ENCODE measurements at regions not wholly inside any gene's neighbourhood (a gene's known extent, or its start where the extent isn't known, plus 50 kb on each side); places are given as distances from the start of the nearest gene placed in this dataset.

DNA sequence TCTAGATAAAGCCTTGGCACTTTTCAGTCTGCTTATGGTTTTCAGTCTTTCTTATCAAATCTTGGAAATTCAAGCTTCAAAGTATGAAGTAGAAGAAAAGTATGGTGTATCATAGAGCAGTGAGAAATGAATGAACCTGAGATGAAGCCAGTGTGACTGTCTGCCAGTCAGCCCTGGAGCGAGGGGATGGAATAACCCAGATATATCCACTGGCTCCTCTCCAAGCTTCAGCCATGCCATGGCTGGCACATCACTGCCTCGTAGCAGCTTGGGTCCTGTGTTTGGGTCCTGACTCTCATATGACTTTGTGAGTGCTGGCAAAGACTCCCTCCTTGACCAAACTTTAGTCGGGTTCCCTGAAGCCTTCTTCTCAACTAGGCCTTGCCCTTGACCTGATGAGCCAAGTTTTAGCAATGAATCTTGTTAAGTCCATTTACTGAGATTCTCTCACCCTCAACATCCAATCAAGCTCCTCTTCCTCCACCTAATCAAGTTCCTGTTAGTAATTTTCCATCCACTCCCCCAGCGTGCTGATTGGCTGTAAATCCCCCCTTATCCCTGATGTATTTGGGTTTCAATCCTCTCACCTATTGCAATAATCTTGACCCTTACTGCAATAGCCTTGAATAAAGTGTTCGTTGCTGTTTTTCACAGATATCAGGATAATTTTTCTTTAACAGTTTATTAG is 62.5 kb upstream of the PRDX6 start:
- no peak overlapping the region for H3K4me3 ChIP-seq (ENCODE audit: low read depth, low read length)
- TF ChIP-seq, protein P1, sequence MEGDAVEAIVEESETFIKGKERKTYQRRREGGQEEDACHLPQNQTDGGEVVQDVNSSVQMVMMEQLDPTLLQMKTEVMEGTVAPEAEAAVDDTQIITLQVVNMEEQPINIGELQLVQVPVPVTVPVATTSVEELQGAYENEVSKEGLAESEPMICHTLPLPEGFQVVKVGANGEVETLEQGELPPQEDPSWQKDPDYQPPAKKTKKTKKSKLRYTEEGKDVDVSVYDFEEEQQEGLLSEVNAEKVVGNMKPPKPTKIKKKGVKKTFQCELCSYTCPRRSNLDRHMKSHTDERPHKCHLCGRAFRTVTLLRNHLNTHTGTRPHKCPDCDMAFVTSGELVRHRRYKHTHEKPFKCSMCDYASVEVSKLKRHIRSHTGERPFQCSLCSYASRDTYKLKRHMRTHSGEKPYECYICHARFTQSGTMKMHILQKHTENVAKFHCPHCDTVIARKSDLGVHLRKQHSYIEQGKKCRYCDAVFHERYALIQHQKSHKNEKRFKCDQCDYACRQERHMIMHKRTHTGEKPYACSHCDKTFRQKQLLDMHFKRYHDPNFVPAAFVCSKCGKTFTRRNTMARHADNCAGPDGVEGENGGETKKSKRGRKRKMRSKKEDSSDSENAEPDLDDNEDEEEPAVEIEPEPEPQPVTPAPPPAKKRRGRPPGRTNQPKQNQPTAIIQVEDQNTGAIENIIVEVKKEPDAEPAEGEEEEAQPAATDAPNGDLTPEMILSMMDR (conservative IDR thresholded peaks at IDR 0.05; ENCODE audit: low read depth, low read length), result no peak
- no peak for DNase-seq (ENCODE audit: low read depth)

DNA sequence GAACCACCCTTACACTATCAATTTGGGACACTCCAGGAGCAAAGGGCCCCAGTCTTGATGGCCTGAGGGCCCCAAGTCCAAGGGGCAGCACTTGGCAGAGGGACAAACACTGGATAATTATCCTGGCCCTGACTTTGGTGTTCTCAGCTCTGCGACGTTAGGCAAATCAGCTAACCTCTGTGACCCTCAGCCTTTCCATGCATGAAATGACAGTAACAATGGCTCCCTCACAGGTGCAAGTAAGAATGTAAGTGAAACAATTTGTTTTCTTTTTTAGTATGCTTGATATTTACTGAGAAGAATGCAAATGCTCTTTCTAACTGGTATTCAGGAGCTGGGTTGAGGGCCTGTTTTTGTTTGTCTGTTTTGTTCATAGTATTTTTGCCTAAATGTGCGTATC is 61.6 kb upstream of the PRDX6 start:
- DNase-seq (ENCODE audit: low read depth), result no peak
- no peak overlapping the region for H3K4me3 ChIP-seq (ENCODE audit: low read depth, low read length)
- TF ChIP-seq, protein P1 (conservative IDR thresholded peaks at IDR 0.05; ENCODE audit: low read depth, low read length), result no peak

DNA sequence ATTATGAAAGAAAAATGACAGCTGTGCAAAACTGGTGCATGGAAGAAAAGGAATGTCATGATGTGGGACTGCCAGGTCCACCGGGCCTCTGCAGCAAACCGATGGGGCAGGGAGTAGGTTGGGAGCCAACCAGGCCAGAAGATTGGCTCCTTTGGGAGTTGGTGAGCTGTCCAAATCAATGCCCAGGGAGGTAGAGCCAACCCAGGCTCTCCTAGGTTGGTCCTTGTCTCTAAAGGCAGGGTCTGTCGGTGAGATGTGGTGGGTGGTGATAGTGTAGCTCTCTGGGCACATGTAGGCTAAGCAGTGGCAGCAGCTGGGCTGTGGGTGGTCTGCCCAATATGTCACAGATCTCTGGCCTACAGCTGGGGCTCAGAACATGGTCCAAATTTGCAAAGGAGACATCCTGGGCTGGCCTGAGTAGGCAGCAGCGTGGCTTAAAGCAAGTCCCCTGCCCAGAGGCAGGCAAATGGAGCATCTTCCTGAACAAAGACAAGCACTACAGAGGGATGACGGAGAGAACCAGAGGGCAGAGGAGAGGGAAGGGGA is 61.2 kb upstream of the PRDX6 start:
- TF ChIP-seq, protein P1 (conservative IDR thresholded peaks at IDR 0.05; ENCODE audit: low read depth, low read length), result no peak
- no peak for DNase-seq (ENCODE audit: low read depth)
- no peak overlapping the region for H3K4me3 ChIP-seq (ENCODE audit: low read depth, low read length)

DNA sequence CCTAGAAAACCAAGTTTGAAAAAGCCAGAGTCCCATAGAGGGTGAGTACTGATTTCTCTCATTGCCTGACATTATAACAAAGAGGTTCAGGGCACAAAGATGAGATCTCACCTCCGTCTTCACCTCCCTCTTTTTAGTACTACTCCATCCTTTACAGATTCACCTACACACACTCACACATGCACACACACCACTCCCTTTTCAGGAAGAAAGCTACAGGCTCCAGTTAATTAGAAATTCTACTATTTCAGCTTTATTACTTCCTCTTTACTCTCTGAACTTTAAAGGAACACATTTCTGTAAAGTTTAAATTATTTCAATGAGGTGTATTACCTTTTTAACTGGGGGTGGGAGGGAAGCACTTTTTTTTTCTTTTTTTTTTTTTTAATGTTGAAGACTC is 59.6 kb upstream of the PRDX6 start:
- TF ChIP-seq, protein P1 (conservative IDR thresholded peaks at IDR 0.05; ENCODE audit: low read depth, low read length), result no peak
- H3K4me3 ChIP-seq (ENCODE audit: low read depth, low read length), result no peak overlapping the region
- DNase-seq (ENCODE audit: low read depth), result no peak

DNA sequence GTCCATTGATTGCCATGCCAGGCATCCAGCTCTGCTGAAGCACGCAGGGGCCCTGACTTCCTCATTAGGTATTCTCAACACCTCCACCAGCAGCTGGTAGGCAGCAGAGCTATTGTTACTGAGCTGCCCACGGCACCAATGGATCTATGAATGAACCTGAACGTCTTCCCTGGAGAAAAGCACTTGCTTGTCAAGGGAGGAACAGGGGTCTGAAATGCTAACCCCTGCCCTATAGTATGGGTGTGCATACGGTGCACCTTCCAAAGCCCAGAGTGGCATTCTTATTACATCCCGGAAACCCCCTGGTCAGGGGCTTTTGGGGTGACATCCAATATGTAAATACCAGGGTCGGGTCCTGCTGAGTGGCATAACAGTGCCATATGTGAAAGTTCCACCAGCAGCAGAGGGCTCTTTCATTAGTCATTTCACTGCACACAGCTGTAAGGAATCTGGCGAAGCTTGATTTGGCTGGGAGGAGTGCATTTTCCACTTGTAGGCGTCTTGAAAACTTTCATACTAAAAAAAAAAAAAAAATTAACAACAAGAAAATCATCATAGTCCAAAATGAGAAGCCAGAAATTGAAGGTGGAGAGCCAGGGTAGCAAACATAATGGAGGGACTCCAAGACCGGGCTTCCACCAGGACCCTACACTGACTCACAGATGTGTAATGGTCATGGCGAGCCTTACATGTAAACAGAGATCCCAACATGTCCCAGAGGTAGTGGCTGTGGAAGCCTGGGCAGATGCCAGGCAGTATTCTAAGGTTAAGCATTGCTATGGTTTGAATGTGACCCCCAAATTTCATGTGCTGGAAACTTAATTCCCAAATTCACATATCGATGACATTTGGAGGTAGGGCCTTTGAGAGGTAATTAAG is 58.8 kb upstream of the PRDX6 start:
- TF ChIP-seq, protein P1 (conservative IDR thresholded peaks at IDR 0.05; ENCODE audit: low read depth, low read length), result no peak
- DNase-seq (ENCODE audit: low read depth), result peak; percentile 35
- H3K4me3 ChIP-seq (ENCODE audit: low read depth, low read length), result no peak overlapping the region

DNA sequence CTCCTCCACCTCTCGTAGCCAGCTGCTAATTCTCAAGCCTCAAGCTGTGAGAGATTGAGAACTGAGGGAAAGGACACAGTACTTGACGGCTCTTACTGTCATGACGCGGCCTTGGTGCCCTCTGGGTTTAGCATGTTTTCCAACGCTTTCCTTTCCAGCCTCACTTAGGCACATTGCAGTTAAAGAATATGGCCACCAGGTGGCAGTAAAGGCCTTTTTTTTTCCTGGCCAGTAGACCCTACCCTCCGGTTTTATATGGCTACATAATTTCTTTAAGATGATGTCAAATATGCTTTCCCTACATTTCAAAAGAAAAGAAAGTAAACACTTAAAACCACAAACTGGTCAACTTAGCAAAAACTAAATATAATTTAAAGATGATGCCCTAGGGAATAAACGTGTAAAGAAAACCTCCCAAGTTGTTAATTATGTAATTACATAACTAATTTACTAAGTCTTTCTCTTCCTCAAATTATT is 56.8 kb upstream of the PRDX6 start:
- H3K4me3 ChIP-seq (ENCODE audit: low read depth, low read length), result peak overlapping the region; percentile 25
- DNase-seq (ENCODE audit: low read depth), result peak; percentile 90
- TF ChIP-seq, protein P1 (conservative IDR thresholded peaks at IDR 0.05; ENCODE audit: low read depth, low read length), result peak; percentile 82
